ENCODE measurements at regions not wholly inside any gene's neighbourhood (a gene's known extent, or its start where the extent isn't known, plus 50 kb on each side); places are given as distances from the start of the nearest gene placed in this dataset.
"Not testable (repeated sequence)": the region's sequence is repeated elsewhere in the genome, so short reads cannot be mapped to it uniquely, and the experiment has no call there.

DNA sequence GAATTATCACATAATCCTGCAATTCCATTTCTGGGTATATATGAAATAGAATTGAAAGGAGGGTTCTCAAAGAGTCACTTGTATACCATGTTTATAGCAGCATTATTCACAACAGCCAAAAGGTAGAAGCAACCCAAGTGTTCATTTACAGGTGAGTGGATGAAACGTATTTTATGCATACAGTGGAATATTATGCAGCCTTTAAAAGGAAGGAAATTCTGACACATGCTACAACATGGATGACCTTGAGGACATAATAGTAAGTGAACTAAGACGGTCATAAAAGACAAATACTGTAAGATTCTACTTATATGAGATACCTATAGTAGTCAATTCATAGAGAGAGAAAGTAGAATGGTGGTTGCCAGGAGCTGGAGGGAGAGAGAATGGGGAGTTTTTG is 110.8 kb upstream of the LIPC start:
- intact Hi-C loops (cut with micrococcal nuclease) = no loop called here
- no peak for ATAC-seq

DNA sequence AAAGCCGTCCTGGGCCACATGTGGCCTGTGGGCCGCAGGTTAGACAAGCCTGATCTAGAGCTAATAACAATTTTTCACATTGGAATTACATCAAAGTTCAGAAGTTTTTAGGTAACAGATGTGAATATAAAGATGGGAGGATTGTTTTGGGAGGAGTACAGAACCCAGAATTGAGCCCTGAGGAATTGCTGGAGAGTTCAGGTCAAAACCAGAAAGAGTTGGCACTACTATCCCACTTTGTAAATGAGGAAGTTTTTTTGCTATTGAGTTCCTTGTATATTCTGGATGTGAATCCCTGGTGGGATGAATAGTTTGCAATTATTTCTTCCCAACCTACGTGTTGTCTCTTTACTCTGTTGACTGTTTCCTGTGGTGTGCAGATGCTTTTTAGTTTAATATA is 109.5 kb upstream of the LIPC start:
- POLR2A ChIA-PET = no interaction called here
- DNase-seq = no peak

More for the DNA sequence above, 110.8 kb upstream of the LIPC start:
- no peaks in the 10 kb centered on the region for H3K36me3 Mint-ChIP-seq (ENCODE audit: low read depth)
- ChIA-PET POLR2A (interaction anchor here (0.8 to 1.1 kb wide), 2 partner anchors 11 to 285 kb away, joined by 3 to 5 read pairs; no protein-coding TSS in a partner anchor), CTCF (no interaction called here)
- DNase-seq = no peak
- H3K4me3 Mint-ChIP-seq = no peak overlapping the region
- H3K4me1 Mint-ChIP-seq (ENCODE audit: low read depth) = no peaks in the 10 kb centered on the region
- H3K9me3 Mint-ChIP-seq = peaks cover 2% of the 10 kb centered on the region
- no peaks in the 10 kb centered on the region for H3K27me3 Mint-ChIP-seq
- H3K27ac Mint-ChIP-seq = no peak overlapping the region
- TF ChIP-seq, protein P1, sequence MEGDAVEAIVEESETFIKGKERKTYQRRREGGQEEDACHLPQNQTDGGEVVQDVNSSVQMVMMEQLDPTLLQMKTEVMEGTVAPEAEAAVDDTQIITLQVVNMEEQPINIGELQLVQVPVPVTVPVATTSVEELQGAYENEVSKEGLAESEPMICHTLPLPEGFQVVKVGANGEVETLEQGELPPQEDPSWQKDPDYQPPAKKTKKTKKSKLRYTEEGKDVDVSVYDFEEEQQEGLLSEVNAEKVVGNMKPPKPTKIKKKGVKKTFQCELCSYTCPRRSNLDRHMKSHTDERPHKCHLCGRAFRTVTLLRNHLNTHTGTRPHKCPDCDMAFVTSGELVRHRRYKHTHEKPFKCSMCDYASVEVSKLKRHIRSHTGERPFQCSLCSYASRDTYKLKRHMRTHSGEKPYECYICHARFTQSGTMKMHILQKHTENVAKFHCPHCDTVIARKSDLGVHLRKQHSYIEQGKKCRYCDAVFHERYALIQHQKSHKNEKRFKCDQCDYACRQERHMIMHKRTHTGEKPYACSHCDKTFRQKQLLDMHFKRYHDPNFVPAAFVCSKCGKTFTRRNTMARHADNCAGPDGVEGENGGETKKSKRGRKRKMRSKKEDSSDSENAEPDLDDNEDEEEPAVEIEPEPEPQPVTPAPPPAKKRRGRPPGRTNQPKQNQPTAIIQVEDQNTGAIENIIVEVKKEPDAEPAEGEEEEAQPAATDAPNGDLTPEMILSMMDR (IDR thresholded peaks at IDR 0.05) = no peak

DNA sequence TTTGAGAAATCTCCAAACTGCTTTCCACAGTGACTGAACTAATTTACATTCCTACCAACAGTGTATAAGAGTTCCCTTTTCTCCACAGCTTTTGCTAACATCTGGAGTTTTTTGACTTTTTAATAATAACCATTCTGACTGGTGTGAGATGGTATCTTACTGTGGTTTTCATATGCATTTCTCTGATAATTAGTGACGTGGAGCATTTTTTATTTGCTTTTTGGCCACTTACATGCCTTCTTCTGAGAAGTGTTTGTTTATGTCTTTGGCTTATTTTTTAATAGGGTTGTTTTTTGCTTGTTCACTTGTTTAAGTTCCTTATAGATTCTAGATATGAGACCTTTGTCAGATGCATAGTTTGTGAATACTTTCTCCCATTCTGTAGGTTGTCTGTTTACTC is 108.5 kb upstream of the LIPC start:
- H3K9me3 Mint-ChIP-seq; H3K4me1 Mint-ChIP-seq (ENCODE audit: low read depth); intact Hi-C loops (cut with micrococcal nuclease); H3K36me3 Mint-ChIP-seq (ENCODE audit: low read depth); DNase-seq; POLR2A ChIA-PET; H3K27ac Mint-ChIP-seq; ATAC-seq; H3K27me3 Mint-ChIP-seq; H3K4me3 Mint-ChIP-seq; CTCF ChIA-PET: not testable (repeated sequence)

More for the DNA sequence above, 109.5 kb upstream of the LIPC start:
- CTCF ChIA-PET = no interaction called here
- H3K27me3 Mint-ChIP-seq = peaks cover 1% of the 10 kb centered on the region
- H3K9me3 Mint-ChIP-seq = peaks cover 2% of the 10 kb centered on the region
- H3K36me3 Mint-ChIP-seq (ENCODE audit: low read depth) = no peaks in the 10 kb centered on the region
- H3K4me3 Mint-ChIP-seq = no peak overlapping the region
- intact Hi-C loops (cut with micrococcal nuclease) = no loop called here
- ATAC-seq = no peak
- H3K27ac Mint-ChIP-seq = no peak overlapping the region
- no peaks in the 10 kb centered on the region for H3K4me1 Mint-ChIP-seq (ENCODE audit: low read depth)
- TF ChIP-seq, protein P1 (IDR thresholded peaks at IDR 0.05) = no peak

DNA sequence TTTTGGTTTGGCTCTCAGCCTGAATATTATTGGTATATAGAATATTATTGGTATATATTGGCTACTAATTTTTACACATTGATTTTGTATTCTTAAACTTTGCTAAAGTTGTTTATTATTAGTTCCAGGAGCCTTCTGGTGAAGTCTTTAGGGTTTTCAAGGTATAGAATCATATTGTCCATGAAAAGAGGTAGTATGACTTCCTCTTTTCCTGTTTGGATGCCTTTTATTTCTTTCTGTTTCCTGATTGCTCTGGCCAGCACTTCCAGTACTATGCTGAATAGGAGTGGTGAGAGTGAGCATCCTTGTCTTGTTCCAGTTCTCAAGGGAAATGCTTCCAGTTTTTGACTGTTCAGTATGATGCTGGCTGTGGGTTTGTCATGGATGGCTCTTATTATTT is 107.3 kb upstream of the LIPC start:
- H3K4me1 Mint-ChIP-seq (ENCODE audit: low read depth) = no peaks in the 10 kb centered on the region
- intact Hi-C loops (cut with micrococcal nuclease) = no loop called here
- TF ChIP-seq, protein P1 (IDR thresholded peaks at IDR 0.05) = no peak
- no peak overlapping the region for H3K27ac Mint-ChIP-seq
- ATAC-seq (no peak), DNase-seq (no peak)
- H3K27me3 Mint-ChIP-seq = peaks cover 1% of the 10 kb centered on the region
- ChIA-PET CTCF (no interaction called here), POLR2A (no interaction called here)
- no peaks in the 10 kb centered on the region for H3K36me3 Mint-ChIP-seq (ENCODE audit: low read depth)
- H3K4me3 Mint-ChIP-seq = no peak overlapping the region
- H3K9me3 Mint-ChIP-seq = peaks cover 2% of the 10 kb centered on the region

DNA sequence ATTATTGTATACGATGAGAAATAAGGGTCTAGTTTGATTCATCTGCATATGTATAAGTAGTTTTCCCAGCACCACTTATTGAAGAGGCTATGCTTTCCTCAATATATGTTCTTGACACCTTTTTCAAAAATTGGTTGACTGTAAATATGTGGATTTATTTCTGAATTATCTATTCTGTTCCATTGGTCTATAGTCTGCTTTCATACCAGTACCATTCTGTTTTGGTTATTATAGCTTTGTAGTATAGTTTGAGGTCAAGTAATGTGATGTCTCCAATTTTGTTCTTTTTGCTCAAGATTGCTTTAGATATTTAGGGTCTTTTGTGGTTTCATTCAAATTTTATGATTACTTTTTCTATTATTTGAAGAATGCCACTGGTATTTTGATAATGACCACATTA is 103.8 kb upstream of the LIPC start:
- H3K27ac Mint-ChIP-seq = no peak overlapping the region
- no peak for ATAC-seq

More for the DNA sequence above, 103.8 kb upstream of the LIPC start:
- Mint-ChIP-seq H3K9me3 (no peaks in the 10 kb centered on the region), H3K36me3 (ENCODE audit: low read depth) (peaks cover 1% of the 10 kb centered on the region), H3K27me3 (peaks cover 1% of the 10 kb centered on the region), H3K4me3 (no peak overlapping the region), H3K4me1 (ENCODE audit: low read depth) (peaks cover 28% of the 10 kb centered on the region)
- CTCF ChIA-PET = no interaction called here
- intact Hi-C loops (cut with micrococcal nuclease) = no loop called here
- no peak for DNase-seq
- TF ChIP-seq, protein P1 (IDR thresholded peaks at IDR 0.05) = no peak
- POLR2A ChIA-PET = no interaction called here
